Memory B cell (primary cell): ENCODE measurements at regions not wholly inside any gene's neighbourhood (a gene's known extent, or its start where the extent isn't known, plus 50 kb on each side); places are given as distances from the start of the nearest gene placed in this dataset.
"Not testable (repeated sequence)": the region's sequence is repeated elsewhere in the genome, so short reads cannot be mapped to it uniquely, and the experiment has no call there.

Experiments used
- ATAC-seq: fragments of 150-1000 bp; cut with Tn5 transposase; 2 replicates; pipeline ENCODE4 v1.10.0; 2021; ENCODE audit warnings: low read depth, mild to moderate bottlenecking, moderate library complexity
- DNase-seq, 2 donors: peaks; one replicate each; pipeline ENCODE4 v3.0.0; 2022; ENCODE audit warnings: low spot score in 2 of 2
- H3K27ac Mint-ChIP-seq: one replicate; pipeline ENCODE4 v1.8.0; 2022; ENCODE audit warnings: mild to moderate bottlenecking, moderate library complexity, mixed read lengths
- H3K27me3 Mint-ChIP-seq: one replicate; pipeline ENCODE4 v1.8.0; 2022; ENCODE audit warnings: mixed read lengths
- H3K36me3 Mint-ChIP-seq: one replicate; pipeline ENCODE4 v1.8.0; 2022; ENCODE audit warnings: mild to moderate bottlenecking, mixed read lengths
- H3K4me1 Mint-ChIP-seq: one replicate; pipeline ENCODE4 v1.8.0; 2022; ENCODE audit warnings: mixed read lengths
- H3K4me3 Mint-ChIP-seq: one replicate; pipeline ENCODE4 v1.8.0; 2022; ENCODE audit warnings: mild to moderate bottlenecking, moderate library complexity, mixed read lengths
- H3K9me3 Mint-ChIP-seq: one replicate; pipeline ENCODE4 v1.8.0; 2022; ENCODE audit warnings: mixed read lengths

- no peak overlapping the region for H3K27ac Mint-ChIP-seq
- no peak overlapping the region for H3K4me3 Mint-ChIP-seq
- peaks cover 24% of the 10 kb centered on the region for H3K9me3 Mint-ChIP-seq
- no peaks in the 10 kb centered on the region for H3K27me3 Mint-ChIP-seq
- ATAC-seq (no peak), DNase-seq (no peak)
- H3K4me1 Mint-ChIP-seq = peaks cover 7% of the 10 kb centered on the region
- H3K36me3 Mint-ChIP-seq = peaks cover 5% of the 10 kb centered on the region
Measured at GRCh38 chr9:65420771-65421170, 135.8 kb upstream of the FOXD4L5 start.

DNA sequence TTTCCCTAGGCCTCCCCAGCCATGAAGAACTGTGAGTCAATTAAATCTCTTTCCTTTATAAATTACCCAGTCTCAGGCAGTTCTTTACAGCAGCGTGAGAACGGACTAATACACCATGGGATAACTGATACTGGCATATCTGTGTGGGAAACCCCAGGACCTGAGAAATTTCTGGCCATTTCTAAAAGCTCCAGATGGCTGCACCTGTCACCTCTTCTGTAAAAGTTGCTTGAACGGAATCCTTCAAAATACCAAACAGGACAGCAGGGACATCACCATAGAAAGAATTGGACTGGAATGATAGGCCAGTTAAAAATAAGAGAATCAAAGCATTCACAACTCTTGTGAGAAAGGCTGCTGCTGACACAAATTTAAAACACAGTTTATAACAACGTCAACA, 134.0 kb upstream of the FOXD4L5 start:
- not testable (repeated sequence) for H3K4me3 Mint-ChIP-seq, H3K4me1 Mint-ChIP-seq, ATAC-seq, H3K27me3 Mint-ChIP-seq, H3K27ac Mint-ChIP-seq, H3K36me3 Mint-ChIP-seq, DNase-seq
- peaks cover 19% of the 10 kb centered on the region for H3K9me3 Mint-ChIP-seq

DNA sequence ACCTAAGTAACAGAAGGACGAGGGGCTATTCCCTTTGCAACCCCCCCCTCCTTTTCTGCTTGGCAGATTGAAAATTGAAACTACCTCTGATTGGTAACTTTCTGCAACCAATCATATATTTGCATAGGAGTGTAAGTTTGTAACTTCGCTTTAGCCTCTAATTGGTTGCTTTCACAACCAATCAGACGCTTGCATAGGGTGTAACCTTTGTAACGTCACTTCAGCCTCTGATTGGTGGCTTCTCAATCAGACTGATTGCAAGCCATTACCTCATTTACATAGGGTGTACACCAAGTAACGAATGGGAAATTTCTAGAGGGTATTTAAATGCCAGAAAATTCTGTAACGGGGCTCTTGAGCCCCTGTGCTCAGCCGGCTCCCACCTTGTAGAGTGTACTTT, 131.9 kb upstream of the FOXD4L5 start:
- DNase-seq, H3K27ac Mint-ChIP-seq, H3K27me3 Mint-ChIP-seq, H3K4me3 Mint-ChIP-seq, H3K36me3 Mint-ChIP-seq, H3K4me1 Mint-ChIP-seq, ATAC-seq: not testable (repeated sequence)
- peaks cover 24% of the 10 kb centered on the region for H3K9me3 Mint-ChIP-seq

- ATAC-seq, H3K4me3 Mint-ChIP-seq, H3K4me1 Mint-ChIP-seq, H3K36me3 Mint-ChIP-seq, DNase-seq, H3K27ac Mint-ChIP-seq, H3K27me3 Mint-ChIP-seq: not testable (repeated sequence)
- H3K9me3 Mint-ChIP-seq = peaks cover 13% of the 10 kb centered on the region
Measured at GRCh38 chr9:65414249-65414648, 129.2 kb upstream of the FOXD4L5 start.

DNA sequence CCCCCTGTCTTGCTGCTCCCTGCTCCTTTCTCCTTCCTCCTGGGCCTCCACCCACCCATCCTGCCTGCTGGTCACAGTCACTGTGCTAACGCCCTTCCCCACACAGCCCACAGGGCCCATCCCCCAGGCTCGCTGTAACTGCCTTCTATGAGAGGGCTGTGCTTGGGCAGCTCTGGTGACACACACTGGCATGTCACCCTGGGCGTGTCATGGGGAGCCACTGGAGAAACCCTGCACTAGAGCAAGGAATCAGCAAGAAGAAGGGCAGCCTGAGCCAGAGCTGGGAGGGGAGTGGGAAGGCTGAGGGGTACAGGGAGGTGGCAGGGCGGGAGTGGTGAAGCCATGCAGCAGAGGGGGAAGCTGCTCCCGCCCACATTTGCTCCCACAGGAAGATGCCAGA, 128.4 kb upstream of the FOXD4L5 start:
- ATAC-seq, H3K4me1 Mint-ChIP-seq, H3K27me3 Mint-ChIP-seq, H3K27ac Mint-ChIP-seq, H3K4me3 Mint-ChIP-seq, DNase-seq, H3K36me3 Mint-ChIP-seq: not testable (repeated sequence)
- H3K9me3 Mint-ChIP-seq = peaks cover 11% of the 10 kb centered on the region

DNA sequence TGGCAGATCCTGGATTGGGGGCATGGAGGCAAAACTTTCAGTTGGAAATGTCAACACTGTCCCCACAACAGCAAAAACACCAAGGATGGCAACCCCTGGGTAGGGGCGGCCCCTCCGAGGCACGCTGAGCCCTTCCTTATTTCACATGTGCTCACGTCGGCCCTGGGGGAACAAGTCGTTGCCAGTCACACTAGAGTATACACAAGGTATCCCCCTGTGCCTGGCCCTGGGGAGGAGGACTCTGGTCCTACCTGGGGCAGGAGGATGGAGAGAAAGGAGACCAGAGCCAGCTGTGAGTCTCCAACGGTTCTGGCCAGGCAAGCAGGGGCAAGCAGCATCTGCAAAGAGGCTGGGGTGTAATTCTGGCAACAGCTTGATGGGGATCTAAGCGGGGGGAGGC, 126.9 kb upstream of the FOXD4L5 start:
- Mint-ChIP-seq H3K9me3 (peaks cover 16% of the 10 kb centered on the region), H3K27me3 (no peaks in the 10 kb centered on the region), H3K4me3 (no peak overlapping the region), H3K36me3 (no peaks in the 10 kb centered on the region), H3K27ac (no peak overlapping the region), H3K4me1 (no peaks in the 10 kb centered on the region)
- DNase-seq (no peak), ATAC-seq (no peak)

- no peak for ATAC-seq
- H3K27me3 Mint-ChIP-seq = no peaks in the 10 kb centered on the region
- H3K4me3 Mint-ChIP-seq = no peak overlapping the region
- H3K4me1 Mint-ChIP-seq = no peaks in the 10 kb centered on the region
- no peaks in the 10 kb centered on the region for H3K36me3 Mint-ChIP-seq
- DNase-seq = no peak
- no peak overlapping the region for H3K27ac Mint-ChIP-seq
- peaks cover 16% of the 10 kb centered on the region for H3K9me3 Mint-ChIP-seq
Measured at GRCh38 chr9:65411336-65411735, 126.3 kb upstream of the FOXD4L5 start.

DNA sequence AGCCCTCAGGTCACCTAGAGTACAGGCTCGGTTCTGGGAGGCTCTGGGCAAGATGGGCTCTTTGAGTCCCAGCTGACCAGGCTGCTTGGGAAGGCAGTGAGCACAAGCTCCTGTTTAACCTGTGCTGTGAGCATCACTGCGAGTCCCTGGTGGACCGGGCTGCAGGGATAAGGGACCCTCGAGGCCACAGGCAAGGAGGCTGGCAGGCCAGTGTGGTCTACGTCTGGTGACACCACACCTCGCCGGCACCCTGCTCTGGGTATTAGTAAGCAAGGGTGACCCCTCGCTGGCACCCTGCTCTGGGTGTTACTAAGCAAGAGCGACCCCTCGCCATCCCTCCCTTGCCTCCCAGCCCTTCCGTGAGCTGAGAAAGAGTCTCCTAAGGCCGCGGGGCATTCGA, 125.9 kb upstream of the FOXD4L5 start:
- Mint-ChIP-seq H3K9me3 (peaks cover 16% of the 10 kb centered on the region), H3K36me3 (no peaks in the 10 kb centered on the region), H3K4me3 (no peak overlapping the region), H3K27ac (no peak overlapping the region), H3K27me3 (no peaks in the 10 kb centered on the region), H3K4me1 (no peaks in the 10 kb centered on the region)
- DNase-seq (no peak), ATAC-seq (no peak)

DNA sequence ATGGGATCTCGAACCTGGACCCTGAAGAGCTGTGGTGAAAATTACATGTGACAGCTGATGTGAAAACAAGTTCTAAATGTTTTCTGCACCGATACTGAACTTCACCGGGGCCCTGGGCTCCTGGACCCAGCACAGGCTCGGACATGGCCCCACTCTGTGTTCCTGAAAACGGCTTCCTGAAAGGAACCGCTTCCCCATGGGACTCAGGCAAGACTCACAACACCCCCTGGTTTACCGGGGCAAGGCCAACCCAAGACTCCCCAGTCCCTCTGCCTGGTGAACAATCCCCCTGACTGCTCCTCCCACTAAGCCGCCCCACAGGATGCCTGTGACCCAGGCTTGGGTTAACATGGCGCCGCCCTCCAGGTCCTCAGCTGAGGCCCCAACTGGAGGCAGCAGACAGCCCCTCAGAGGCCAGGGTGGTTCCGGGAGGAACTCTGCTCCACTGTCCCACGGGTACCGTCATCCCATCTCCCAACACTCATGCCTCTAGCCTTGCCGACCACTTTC, 124.5 kb upstream of the FOXD4L5 start:
- H3K4me3 Mint-ChIP-seq = no peak overlapping the region
- H3K27me3 Mint-ChIP-seq = no peaks in the 10 kb centered on the region
- H3K4me1 Mint-ChIP-seq = no peaks in the 10 kb centered on the region
- DNase-seq (no peak), ATAC-seq (no peak)
- peaks cover 13% of the 10 kb centered on the region for H3K9me3 Mint-ChIP-seq
- H3K36me3 Mint-ChIP-seq = no peaks in the 10 kb centered on the region
- H3K27ac Mint-ChIP-seq = no peak overlapping the region

GRCh38 chr9:65408806-65409205, 123.8 kb upstream of the FOXD4L5 start:
- H3K27me3 Mint-ChIP-seq = not testable (repeated sequence)

GRCh38 chr9:65406625-65407024, 121.6 kb upstream of the FOXD4L5 start:
- not testable (repeated sequence) for ATAC-seq, H3K27me3 Mint-ChIP-seq, H3K9me3 Mint-ChIP-seq, DNase-seq, H3K4me3 Mint-ChIP-seq, H3K36me3 Mint-ChIP-seq, H3K4me1 Mint-ChIP-seq, H3K27ac Mint-ChIP-seq

More at GRCh38 chr9:65408806-65409205, 123.8 kb upstream of the FOXD4L5 start:
- H3K36me3 Mint-ChIP-seq, ATAC-seq, H3K27ac Mint-ChIP-seq, DNase-seq, H3K4me3 Mint-ChIP-seq, H3K4me1 Mint-ChIP-seq: not testable (repeated sequence)
- H3K9me3 Mint-ChIP-seq = peaks cover 13% of the 10 kb centered on the region

DNA sequence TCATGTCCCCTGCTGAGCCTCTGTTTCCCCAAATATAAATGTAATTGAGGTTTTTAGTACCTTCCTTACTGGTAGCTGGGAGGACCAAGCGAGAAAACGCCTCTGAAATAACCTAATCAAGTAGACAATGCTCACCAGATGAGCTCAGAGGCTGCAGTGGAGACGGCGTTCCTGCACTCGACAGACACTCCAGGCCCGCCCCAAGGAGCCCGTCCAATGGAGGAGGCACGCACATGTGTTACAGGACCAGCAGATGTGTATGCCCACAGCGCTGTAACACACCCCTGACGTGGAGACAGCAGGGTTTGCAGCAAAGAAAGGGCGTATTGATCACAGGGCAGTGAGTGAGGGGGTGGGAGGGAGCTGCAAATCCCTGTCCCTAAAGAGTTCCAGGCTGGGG, 120.8 kb upstream of the FOXD4L5 start:
- H3K9me3 Mint-ChIP-seq, H3K27me3 Mint-ChIP-seq, DNase-seq, H3K4me1 Mint-ChIP-seq, H3K27ac Mint-ChIP-seq, H3K36me3 Mint-ChIP-seq, H3K4me3 Mint-ChIP-seq, ATAC-seq: not testable (repeated sequence)

- Mint-ChIP-seq H3K4me3 (no peak overlapping the region), H3K4me1 (no peaks in the 10 kb centered on the region), H3K36me3 (no peaks in the 10 kb centered on the region), H3K27me3 (no peaks in the 10 kb centered on the region), H3K9me3 (peaks cover 9% of the 10 kb centered on the region), H3K27ac (no peak overlapping the region)
- no peak for ATAC-seq
- no peak for DNase-seq
Measured at GRCh38 chr9:65405253-65405652, 120.2 kb upstream of the FOXD4L5 start.

DNA sequence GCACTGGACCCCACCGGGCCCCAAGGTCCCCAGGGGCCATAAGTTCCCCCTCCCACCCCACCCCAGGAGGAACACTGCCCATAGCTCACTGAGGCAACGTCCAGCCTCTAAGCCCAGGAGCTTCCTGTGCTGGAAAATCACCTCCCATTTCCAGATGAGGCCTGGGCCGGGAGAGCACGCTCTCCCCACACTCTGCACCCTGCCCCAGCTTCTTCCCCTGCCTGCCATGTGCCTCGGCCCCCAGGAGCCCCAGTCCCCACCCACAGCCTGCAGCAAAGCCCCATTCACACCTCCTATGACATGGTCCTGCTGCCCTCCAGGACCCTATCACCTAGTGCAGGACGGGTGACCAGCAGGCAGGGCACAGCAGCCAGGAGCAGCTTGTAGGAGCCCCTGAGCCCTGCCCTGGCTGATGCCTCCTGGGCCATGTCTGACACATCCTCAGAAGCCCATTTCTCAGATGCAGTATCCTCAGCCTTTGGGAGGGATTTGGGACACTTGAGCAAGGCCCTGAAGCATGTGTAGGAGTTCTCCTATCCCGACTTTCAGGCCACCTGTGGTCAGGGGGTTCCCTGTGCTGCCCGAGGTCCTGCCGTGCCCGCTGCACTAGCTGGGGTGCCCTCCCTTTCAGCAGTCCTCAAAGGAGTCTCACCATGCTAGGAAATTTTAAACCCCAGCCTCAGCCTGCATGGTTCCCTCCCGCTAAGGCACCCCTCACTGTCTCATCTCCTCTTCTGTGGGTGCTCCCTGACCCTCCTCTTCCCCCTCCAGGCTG, 119.4 kb upstream of the FOXD4L5 start:
- H3K27me3 Mint-ChIP-seq = no peaks in the 10 kb centered on the region
- ATAC-seq (no peak), DNase-seq (no peak)
- peaks cover 9% of the 10 kb centered on the region for H3K9me3 Mint-ChIP-seq
- no peak overlapping the region for H3K4me3 Mint-ChIP-seq
- no peak overlapping the region for H3K27ac Mint-ChIP-seq
- H3K36me3 Mint-ChIP-seq = no peaks in the 10 kb centered on the region
- no peaks in the 10 kb centered on the region for H3K4me1 Mint-ChIP-seq

DNA sequence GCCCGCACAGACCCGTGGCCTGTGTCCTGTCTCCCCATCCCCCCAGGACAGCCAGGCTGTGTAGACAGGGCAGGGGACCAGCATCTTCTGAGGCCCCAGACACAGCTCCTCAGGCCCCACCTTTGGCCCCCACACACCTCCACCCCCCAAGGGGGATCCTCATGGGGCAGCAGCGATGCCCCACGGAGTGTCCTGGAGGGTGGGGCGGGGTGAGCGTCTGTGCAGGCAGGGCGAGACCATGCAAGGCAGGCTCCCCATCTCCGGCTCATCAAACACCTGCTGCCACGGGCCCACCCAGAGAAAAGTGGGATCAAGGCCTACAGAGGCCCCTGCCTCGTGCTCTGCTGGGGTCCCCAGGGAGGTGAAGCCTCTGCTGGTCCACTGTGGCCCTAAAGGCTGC, 118.7 kb upstream of the FOXD4L5 start:
- no peak for DNase-seq
- H3K27ac Mint-ChIP-seq = no peak overlapping the region
- H3K9me3 Mint-ChIP-seq = peaks cover 9% of the 10 kb centered on the region
- H3K36me3 Mint-ChIP-seq = no peaks in the 10 kb centered on the region
- no peak for ATAC-seq
- no peaks in the 10 kb centered on the region for H3K27me3 Mint-ChIP-seq
- H3K4me1 Mint-ChIP-seq = no peaks in the 10 kb centered on the region
- H3K4me3 Mint-ChIP-seq = no peak overlapping the region
